K562 (cell line): ENCODE measurements at regions not wholly inside any gene's neighbourhood (a gene's known extent, or its start where the extent isn't known, plus 50 kb on each side); places are given as distances from the start of the nearest gene placed in this dataset.
A peak's percentile ranks its signal among the peaks of the same experiment; 100 is the strongest.

Experiments used
- ATAC-seq: fragments of 200-7000 bp; cut with Tn5 transposase; 3 replicates; pipeline ENCODE4 v1.9.1; 2020; ENCODE audit warnings: moderate library complexity
- BruUV-seq: library from RNA; stranded (reverse); fragments of 400-500 nt; replicated peaks from 2 replicates; lab custom pipeline; 2021; lab: Mats Ljungman, UMichigan
- CTCF ChIA-PET: fragments of 300-600 bp; formaldehyde crosslinking; extraction: SDS; loops from one replicate; lab custom pipeline; 2021; ENCODE audit warnings: low intra/inter-chr PET ratio; lab: Yijun Ruan, JAX
- POLR2A ChIA-PET: fragments of 300-600, 350-650 bp; sonication (Branson Sonifier 250); formaldehyde crosslinking; extraction: SDS; loops from one replicate; lab custom pipeline; 2021; ENCODE audit warnings: antibody characterized with exemption, inconsistent platforms; lab: Yijun Ruan, JAX
- DNase-seq, 4 experiments: peaks; one replicate each; pipeline versions ENCODE4 v3.0.0 to v3.0.0-alpha.2; 2011 to 2018; ENCODE audit warnings: low spot score in 3 of 4, mixed read lengths in 3 of 4; ENCODE audit errors: extremely low read depth in 1 of 4
- FAIRE-seq: peaks from 2 replicates; lab custom pipeline; 2011; peaks lifted over from hg19 to GRCh38; lab: Jason Lieb, UNC
- H2AFZ ChIP-seq: 2 replicates; pipeline ENCODE4 v1.6.0; 2011; ENCODE audit warnings: low read depth, low read length, control low read depth, inconsistent platforms
- H3K27ac ChIP-seq: fragments of 200-600 bp; 3 replicates; pipeline ENCODE4 v1.8.0; 2011; ENCODE audit warnings: low read depth, mild to moderate bottlenecking, control low read depth, inconsistent platforms, low read length, moderate library complexity, mixed read lengths; ENCODE audit errors: extremely low read depth
- H3K27me3 ChIP-seq, 2 experiments: fragments of 300-600 bp in 1 of 2; 2 replicates in 1 of 2; 3 replicates in 1 of 2; pipeline versions ENCODE4 v1.6.0 to v1.8.0; 2011; ENCODE audit warnings: inconsistent platforms in 2 of 2, low read length in 2 of 2, mild to moderate bottlenecking in 1 of 2, mixed read lengths in 1 of 2, moderate library complexity in 1 of 2; ENCODE audit not compliant: control insufficient read depth in 2 of 2, insufficient read depth in 2 of 2
- H3K36me3 ChIP-seq: fragments of 300-600 bp; 3 replicates; pipeline ENCODE4 v1.8.0; 2011; ENCODE audit warnings: mild to moderate bottlenecking, low read length, inconsistent platforms; ENCODE audit not compliant: control insufficient read depth, insufficient read depth
- H3K4me1 ChIP-seq, 2 experiments: fragments of 200-600 bp in 1 of 2; replicated peaks in 1 of 2; 2 replicates in 1 of 2; 3 replicates in 1 of 2; pipeline versions ENCODE4 v1.5.1 to v1.8.0; 2011; ENCODE audit warnings: inconsistent platforms in 2 of 2, low read length in 2 of 2, mild to moderate bottlenecking in 1 of 2, mixed read lengths in 1 of 2, moderate library complexity in 1 of 2; ENCODE audit not compliant: control insufficient read depth in 2 of 2, insufficient read depth in 2 of 2
- H3K4me2 ChIP-seq: 2 replicates; pipeline ENCODE4 v1.6.1; 2011; ENCODE audit warnings: low read length, control low read depth, inconsistent platforms, mixed read lengths; ENCODE audit not compliant: insufficient read depth
- H3K4me3 ChIP-seq: fragments of 200-600 bp; sonication (generic), shearing (Covaris generic); 2 replicates; pipeline ENCODE4 v1.5.1; 2016; ENCODE audit warnings: control low read depth, inconsistent platforms
- H3K79me2 ChIP-seq: fragments of 200-600 bp; 3 replicates; pipeline ENCODE4 v1.8.0; 2011; ENCODE audit warnings: low read length, inconsistent platforms; ENCODE audit not compliant: control insufficient read depth, insufficient read depth
- H3K9ac ChIP-seq, 2 experiments: 2 replicates each; pipeline versions ENCODE4 v1.6.0 to v1.6.1; 2011; ENCODE audit warnings: low read depth in 2 of 2, low read length in 2 of 2, control low read depth in 1 of 2, inconsistent platforms in 1 of 2, mild to moderate bottlenecking in 1 of 2, mixed read lengths in 1 of 2; ENCODE audit not compliant: insufficient read depth in 1 of 2
- H3K9me1 ChIP-seq: one replicate; pipeline ENCODE4 v1.6.0; 2011; ENCODE audit warnings: inconsistent platforms, mild to moderate bottlenecking, low read length, moderate library complexity; ENCODE audit not compliant: control insufficient read depth, insufficient read depth
- H3K9me3 ChIP-seq: replicated peaks from 2 replicates; pipeline ENCODE4 v1.5.1; 2011; ENCODE audit warnings: low read depth, low read length, inconsistent platforms; ENCODE audit not compliant: control insufficient read depth, insufficient read depth
- H4K20me1 ChIP-seq: replicated peaks from 2 replicates; pipeline ENCODE4 v1.6.1; 2011; ENCODE audit warnings: low read length, inconsistent platforms, mixed read lengths; ENCODE audit not compliant: control insufficient read depth, insufficient read depth
- BRCA1 ChIP-seq, 2 experiments: fragments of 450-650 bp in 1 of 2; sonication (generic) in 1 of 2; formaldehyde crosslinking in 1 of 2; IDR thresholded peaks; 2 replicates each; pipeline versions ENCODE4 v1.5.0 to v1.6.1; 2017 to 2020; ENCODE audit warnings: mild to moderate bottlenecking in 1 of 2, missing genetic modification reagents in 1 of 2
- CTCF ChIP-seq, 3 experiments: IDR thresholded peaks in 2 of 3; conservative IDR thresholded peaks in 1 of 3; 2 replicates each; pipeline ENCODE4 v1.5.1; 2011 to 2012; ENCODE audit warnings: low read length in 3 of 3, mild to moderate bottlenecking in 3 of 3, control low read depth in 2 of 3, improper control_type of control experiment in 1 of 3, inconsistent platforms in 1 of 3, low read depth in 1 of 3, mixed read lengths in 1 of 3, moderate library complexity in 1 of 3; ENCODE audit not compliant: insufficient read depth in 2 of 3
- ESRRB ChIP-seq: fragments of 250-450 bp; sonication (Bioruptor Pico); IDR thresholded peaks from 2 replicates; pipeline ENCODE4 v1.5.0; 2020; ENCODE audit warnings: mild to moderate bottlenecking, moderate library complexity, borderline replicate concordance
- HDGF ChIP-seq: fragments of 450-650 bp; IDR thresholded peaks from 2 replicates; pipeline ENCODE4 v1.6.1; 2016
- NUFIP1 ChIP-seq: fragments of 450-650 bp; IDR thresholded peaks from 2 replicates; pipeline ENCODE4 v1.6.1; 2018; ENCODE audit not compliant: partially characterized antibody
- RAD21 ChIP-seq, 2 experiments: fragments of 250-450 bp in 1 of 2; fragments of 450-650 bp in 1 of 2; sonication (Bioruptor Pico) in 1 of 2; formaldehyde crosslinking in 1 of 2; IDR thresholded peaks in 1 of 2; conservative IDR thresholded peaks in 1 of 2; 2 replicates each; pipeline versions ENCODE4 v1.4.0 to v1.8.0; 2020 to 2022; ENCODE audit warnings: mild to moderate bottlenecking in 2 of 2, moderate library complexity in 1 of 2
- SMC3 ChIP-seq: conservative IDR thresholded peaks from 2 replicates; pipeline ENCODE4 v1.6.1; 2011; ENCODE audit warnings: low read depth, low read length, improper control_type of control experiment; ENCODE audit not compliant: insufficient read depth
- WGBS: fragments of 100-300 bp; shearing (Covaris generic); methylation state at CpG from one replicate; pipeline ENCODE4 v1.1.6; 2016; ENCODE audit warnings: low coverage, mixed read lengths; ENCODE audit not compliant: insufficient coverage; ENCODE audit errors: missing lambda C conversion rate; 5-methylcytosine and 5-hydroxymethylcytosine counted together
- in situ Hi-C: fragments of 300-500 bp; cut with MboI; formaldehyde crosslinking; loops from 4 replicates; pipeline ENCODE4 v1.15.0; 2018; ENCODE audit warnings: inconsistent platforms, mixed read lengths
- intact Hi-C: fragments of 100-400 bp; cut with micrococcal nuclease; formaldehyde crosslinking; loops from 2 replicates; pipeline ENCODE4 v1.14.2; 2022

GRCh38 chr11:59264736-59265135, 52.0 kb upstream of the MPEG1 start:
- H3K4me2 ChIP-seq, result no peak overlapping the region
- H3K9ac ChIP-seq, result no peak overlapping the region
- H3K79me2 ChIP-seq, result no peaks in the 10 kb centered on the region
- H2AFZ ChIP-seq, result no peak overlapping the region
- 2% methylated on average over 8 of the region's 8 CpGs for WGBS
- H3K27me3 ChIP-seq, result peaks cover 0 to 10% of the 10 kb centered on the region in 2 experiments; a peak in 2 of 5 replicates
- no peaks in the 10 kb centered on the region for H3K9me1 ChIP-seq
- no peak overlapping the region for H3K27ac ChIP-seq
- H3K9me3 ChIP-seq, result no peaks in the 10 kb centered on the region
- FAIRE-seq, result no peak
- ChIA-PET POLR2A (interaction anchor here (1.2 kb wide), 2 partner anchors 69 to 153 kb away, joined by 3 read pairs; no protein-coding TSS in a partner anchor), CTCF (interaction anchor here (0.6 kb wide), 1 partner anchor 786 kb away, joined by 3 read pairs; no protein-coding TSS in a partner anchor)
- H3K4me3 ChIP-seq, result no peak overlapping the region
- H3K36me3 ChIP-seq, result no peaks in the 10 kb centered on the region
- no peak for DNase-seq
- H3K4me1 ChIP-seq, result no peaks in the 10 kb centered on the region; a peak in 1 of 5 replicates
- no peak for TF ChIP-seq BRCA1 (IDR thresholded peaks at IDR 0.05)
- TF ChIP-seq BRCA1 (CRISPR knock-in tag; IDR thresholded peaks at IDR 0.05), result no peak
- no peak for TF ChIP-seq HDGF
- no peak for TF ChIP-seq NUFIP1
- no peaks in the 10 kb centered on the region for H4K20me1 ChIP-seq
- no TSS peak for BruUV-seq
- intact Hi-C loops, result no loop called here
- no peak for ATAC-seq
- in situ Hi-C loops, result no loop called here

- Histone ChIP-seq H3K4me1 (no peaks in the 10 kb centered on the region; a peak in 1 of 5 replicates), H4K20me1 (no peaks in the 10 kb centered on the region), H3K27me3 (peaks cover 0 to 16% of the 10 kb centered on the region in 2 experiments; a peak in 2 of 5 replicates), H3K4me2 (no peak overlapping the region), H3K36me3 (no peaks in the 10 kb centered on the region), H3K4me3 (no peak overlapping the region), H2AFZ (no peak overlapping the region), H3K9ac (no peak overlapping the region), H3K27ac (no peak overlapping the region), H3K79me2 (no peaks in the 10 kb centered on the region), H3K9me1 (no peaks in the 10 kb centered on the region), H3K9me3 (no peaks in the 10 kb centered on the region)
- CTCF ChIA-PET, result interaction anchor here (1.0 kb wide), 1 partner anchor 21 kb away, joined by 4 read pairs; no protein-coding TSS in a partner anchor
- DNase-seq (no peak), FAIRE-seq (no peak), ATAC-seq (peak; percentile 59)
- TF ChIP-seq ESRRB (CRISPR knock-in tag), result no peak
- TF ChIP-seq CTCF (IDR thresholded peaks at IDR 0.05 in 2 of 3, conservative IDR thresholded peaks at IDR 0.05 in 1 of 3; ENCODE audit: insufficient read depth in 2 of 3, low read depth in 1 of 3, low read length in 3 of 3), result peak; percentile 26 to 36 (median 33); a peak in 2 of 6 replicates
- peak in 1 of 2 experiments; percentile 31; a peak in 2 of 4 replicates for TF ChIP-seq RAD21 (CRISPR knock-in tag; conservative IDR thresholded peaks at IDR 0.05 in 1 of 2, IDR thresholded peaks at IDR 0.05 in 1 of 2)
- TF ChIP-seq SMC3, result 0 out of 2 replicates have a peak, but pooled peaks have one; percentile 18
- intact Hi-C loops (no loop called here), in situ Hi-C loops (no loop called here)
- POLR2A ChIA-PET, result interaction anchor here (0.7 kb wide), 1 partner anchor 105 kb away, joined by 3 read pairs; no protein-coding TSS in a partner anchor
- 0% methylated on average over 6 of the region's 9 CpGs for WGBS
- no TSS peak for BruUV-seq
Observed at GRCh38 chr11:59263225-59263894, 50.6 kb upstream of the MPEG1 start.
